Right atrium auricular region (tissue), 2 donors: ENCODE measurements at regions not wholly inside any gene's neighbourhood (a gene's known extent, or its start where the extent isn't known, plus 50 kb on each side); places are given as distances from the start of the nearest gene placed in this dataset.
"Not testable (repeated sequence)": the region's sequence is repeated elsewhere in the genome, so short reads cannot be mapped to it uniquely, and the experiment has no call there.

ENCODE experiments used
- DNase-seq: peaks from one replicate; pipeline ENCODE4 v3.0.0-alpha.2; 2019; ENCODE audit warnings: low spot score
- H3K27ac ChIP-seq, 2 donors: fragments of 200-600 bp; sonication (generic); 1 replicate in 1 of 2; 2 replicates in 1 of 2; pipeline ENCODE4 v1.5.1; 2016 to 2019
- H3K27me3 ChIP-seq, 2 donors: fragments of 200-600 bp; sonication (generic); one replicate each; pipeline versions ENCODE4 v1.5.1 to v1.6.0; 2017 to 2019
- H3K36me3 ChIP-seq: fragments of 200-600 bp; sonication (generic); one replicate; pipeline ENCODE4 v1.5.1; 2016
- H3K4me1 ChIP-seq, 2 donors: fragments of 200-600 bp; sonication (generic); one replicate each; pipeline versions ENCODE4 v1.5.1 to v1.6.0; 2017 to 2019
- H3K4me3 ChIP-seq, 2 donors: fragments of 200-600 bp; sonication (generic); 1 replicate in 1 of 2; 2 replicates in 1 of 2; pipeline ENCODE4 v1.5.1; 2017 to 2019; ENCODE audit warnings: mild to moderate bottlenecking in 1 of 2, moderate library complexity in 1 of 2
- H3K9me3 ChIP-seq, 2 donors: fragments of 200-600 bp; sonication (generic); one replicate each; pipeline ENCODE4 v1.5.1; 2019

GRCh38 chr22:10748751-10749150 lies 4779.2 kb upstream of the OR11H1 start:
- not testable (repeated sequence) for H3K4me1 ChIP-seq, H3K4me3 ChIP-seq, DNase-seq, H3K9me3 ChIP-seq, H3K36me3 ChIP-seq, H3K27me3 ChIP-seq, H3K27ac ChIP-seq

DNA sequence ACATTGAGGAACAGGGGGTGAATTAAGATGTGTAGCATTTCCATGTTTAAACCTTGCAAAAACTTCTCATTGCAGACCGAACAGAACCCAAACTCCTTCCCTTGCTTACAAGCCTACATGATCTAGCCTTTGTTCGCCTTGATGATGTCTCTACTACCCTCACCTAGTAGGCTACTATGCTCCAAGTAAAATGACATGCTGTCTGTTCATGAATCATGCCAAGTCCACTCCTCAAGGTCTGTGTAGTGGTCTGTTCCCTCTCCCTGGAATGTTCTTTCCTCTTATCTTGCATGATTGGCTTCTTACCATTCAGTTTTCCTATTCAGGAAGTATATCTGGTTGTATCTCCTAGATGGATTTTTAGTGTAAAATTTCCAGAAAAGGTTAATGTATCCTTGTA lies 4778.6 kb upstream of the OR11H1 start:
- H3K4me1 ChIP-seq, H3K4me3 ChIP-seq, H3K36me3 ChIP-seq, H3K9me3 ChIP-seq, H3K27ac ChIP-seq, DNase-seq, H3K27me3 ChIP-seq: not testable (repeated sequence)

GRCh38 chr22:10753566-10753965 lies 4774.4 kb upstream of the OR11H1 start:
- not testable (repeated sequence) for H3K27ac ChIP-seq, H3K36me3 ChIP-seq, H3K4me1 ChIP-seq, DNase-seq, H3K9me3 ChIP-seq, H3K4me3 ChIP-seq, H3K27me3 ChIP-seq

DNA sequence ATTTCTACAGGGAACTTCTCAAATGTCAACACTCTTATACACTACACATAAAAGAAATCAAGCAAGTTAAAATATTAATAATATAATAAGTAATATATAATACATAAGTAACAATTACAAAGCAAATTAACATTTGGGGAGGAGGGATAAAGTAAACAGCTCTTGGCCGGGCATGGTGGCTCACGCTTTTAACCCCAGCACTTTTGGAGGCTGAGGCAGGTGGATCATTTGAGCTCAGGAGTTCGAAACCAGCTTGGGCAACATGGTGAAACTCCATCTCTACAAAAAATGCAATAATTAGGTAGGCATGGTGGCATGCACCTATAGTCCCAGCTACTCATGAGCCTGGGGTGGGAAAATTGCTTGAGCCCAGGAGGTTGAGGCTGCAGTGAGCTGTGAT lies 4772.6 kb upstream of the OR11H1 start:
- H3K9me3 ChIP-seq, H3K4me1 ChIP-seq, H3K27ac ChIP-seq, H3K4me3 ChIP-seq, DNase-seq, H3K27me3 ChIP-seq, H3K36me3 ChIP-seq: not testable (repeated sequence)

DNA sequence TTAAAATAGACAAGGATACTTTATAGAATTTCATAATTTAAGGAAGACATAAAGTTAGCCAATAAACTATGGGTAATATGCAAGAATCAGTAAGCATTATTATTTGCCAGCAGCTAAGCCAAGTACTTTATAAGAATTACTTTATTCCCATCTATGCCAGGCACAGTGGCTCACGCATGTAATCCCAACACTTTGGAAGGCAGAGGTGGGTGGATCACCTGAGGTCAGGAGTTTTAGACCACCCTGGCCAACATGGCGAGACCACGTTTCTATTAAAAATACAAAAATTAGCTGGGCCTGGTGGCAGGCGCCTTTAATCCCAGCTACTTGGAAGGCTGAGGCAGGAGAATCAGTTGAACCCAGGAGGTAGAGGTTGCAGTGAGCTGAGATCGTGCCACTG lies 4767.6 kb upstream of the OR11H1 start:
- not testable (repeated sequence) for H3K9me3 ChIP-seq

DNA sequence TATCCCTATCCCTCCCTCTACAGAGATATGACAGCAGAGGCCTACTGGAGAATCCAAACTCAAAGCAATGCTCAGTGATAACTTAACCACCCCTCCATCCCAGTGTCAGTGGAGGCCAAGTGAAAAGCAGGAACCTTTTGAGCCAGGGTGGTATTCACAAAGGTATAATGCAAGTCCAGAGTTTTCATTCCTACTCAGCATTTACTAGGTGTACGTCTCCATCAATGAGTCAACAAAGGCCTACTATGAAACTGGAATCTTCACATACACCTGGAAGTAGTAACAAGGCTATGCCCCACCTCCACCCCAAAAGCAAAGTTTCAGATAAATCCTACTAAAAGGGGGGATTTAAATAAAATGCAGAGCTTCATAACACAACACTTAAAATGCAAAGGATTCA lies 4761.7 kb upstream of the OR11H1 start:
- H3K27me3 ChIP-seq, DNase-seq, H3K4me3 ChIP-seq, H3K4me1 ChIP-seq, H3K27ac ChIP-seq, H3K36me3 ChIP-seq: not testable (repeated sequence)
- peaks cover 0 to 24% of the 10 kb centered on the region in 2 donors for H3K9me3 ChIP-seq

More for the DNA sequence above, 4767.6 kb upstream of the OR11H1 start:
- H3K27me3 ChIP-seq, H3K27ac ChIP-seq, H3K4me1 ChIP-seq, H3K4me3 ChIP-seq, DNase-seq, H3K36me3 ChIP-seq: not testable (repeated sequence)

- H3K36me3 ChIP-seq, H3K4me3 ChIP-seq, H3K4me1 ChIP-seq, H3K27me3 ChIP-seq, DNase-seq, H3K27ac ChIP-seq: not testable (repeated sequence)
- peaks cover 0 to 24% of the 10 kb centered on the region in 2 donors for H3K9me3 ChIP-seq
These were observed 4759.1 kb upstream of the OR11H1 start for GRCh38 chr22:10768875-10769274.

- H3K4me3 ChIP-seq, H3K36me3 ChIP-seq, DNase-seq, H3K4me1 ChIP-seq, H3K27me3 ChIP-seq, H3K27ac ChIP-seq: not testable (repeated sequence)
- H3K9me3 ChIP-seq, result peaks cover 0 to 19% of the 10 kb centered on the region in 2 donors
These were observed 4756.2 kb upstream of the OR11H1 start for GRCh38 chr22:10771744-10772143.

DNA sequence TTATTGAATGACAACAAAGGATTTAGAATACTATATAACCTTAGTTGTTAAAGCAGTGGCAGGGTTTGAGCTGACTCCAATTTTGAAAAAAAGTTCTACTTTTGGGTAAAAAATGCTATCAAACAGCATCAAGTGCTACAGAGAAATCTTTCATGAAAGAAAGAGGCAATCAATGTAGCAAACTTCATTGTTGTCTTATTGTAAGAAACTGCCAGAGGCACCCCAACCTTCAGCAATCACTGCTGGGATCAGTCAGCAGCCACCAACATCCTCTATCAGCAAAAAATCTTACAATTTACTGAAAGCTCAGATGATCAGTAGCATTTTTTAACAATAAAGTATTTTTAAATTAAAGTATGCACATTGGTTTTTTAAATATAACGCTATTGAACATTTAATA lies 4754.7 kb upstream of the OR11H1 start:
- not testable (repeated sequence) for H3K4me3 ChIP-seq, H3K9me3 ChIP-seq, H3K36me3 ChIP-seq, H3K4me1 ChIP-seq, DNase-seq, H3K27ac ChIP-seq, H3K27me3 ChIP-seq

GRCh38 chr22:10775601-10776357 lies 4752.2 kb upstream of the OR11H1 start:
- H3K36me3 ChIP-seq, H3K9me3 ChIP-seq, DNase-seq, H3K27ac ChIP-seq, H3K4me3 ChIP-seq, H3K27me3 ChIP-seq, H3K4me1 ChIP-seq: not testable (repeated sequence)

DNA sequence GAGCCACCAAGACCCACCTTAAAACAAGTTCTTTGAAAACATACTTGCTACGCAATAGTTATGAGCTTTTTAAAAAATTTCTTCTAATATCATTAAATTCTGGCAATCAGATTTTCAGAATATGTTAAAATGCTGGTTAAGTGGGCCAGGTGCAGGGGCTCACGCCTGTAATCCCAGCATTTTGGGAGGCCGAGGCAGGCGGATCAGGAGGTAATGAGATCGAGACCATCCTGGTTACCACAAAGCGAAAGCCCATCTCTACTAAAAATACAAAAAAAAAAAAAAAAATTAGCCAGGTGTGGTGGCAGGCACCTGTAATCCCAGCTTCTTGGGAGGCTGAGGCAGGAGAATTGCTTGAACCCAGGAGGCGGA lies 4751.6 kb upstream of the OR11H1 start:
- peaks cover 0 to 11% of the 10 kb centered on the region in 2 donors for H3K9me3 ChIP-seq
- not testable (repeated sequence) for H3K36me3 ChIP-seq, H3K4me3 ChIP-seq, H3K27ac ChIP-seq, H3K4me1 ChIP-seq, H3K27me3 ChIP-seq, DNase-seq

DNA sequence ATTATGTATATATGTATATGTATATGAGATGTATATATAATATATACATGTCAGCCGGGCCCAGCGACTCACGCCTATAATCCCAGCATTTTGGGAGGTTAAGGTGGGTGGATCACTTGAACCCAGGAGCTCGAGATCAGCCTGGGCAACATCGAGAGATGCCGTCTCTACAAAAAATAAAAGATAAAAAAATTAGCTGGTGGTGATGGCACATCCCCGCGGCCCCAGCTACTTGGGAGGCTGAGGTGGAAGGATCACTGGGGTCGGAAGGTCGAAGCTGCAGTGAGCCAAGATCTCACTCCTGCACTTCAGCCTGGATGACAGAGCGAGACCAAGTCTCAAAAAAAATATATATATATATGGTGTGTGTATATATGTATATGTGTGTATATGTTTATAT lies 4750.3 kb upstream of the OR11H1 start:
- H3K4me1 ChIP-seq, H3K27ac ChIP-seq, H3K4me3 ChIP-seq, H3K36me3 ChIP-seq, H3K27me3 ChIP-seq, DNase-seq: not testable (repeated sequence)
- peaks cover 0 to 11% of the 10 kb centered on the region in 2 donors for H3K9me3 ChIP-seq
